K562 (cell line): ENCODE measurements at regions not wholly inside any gene's neighbourhood (a gene's known extent, or its start where the extent isn't known, plus 50 kb on each side); places are given as distances from the start of the nearest gene placed in this dataset.

Source experiments
- ATAC-seq: fragments of 200-7000 bp; cut with Tn5 transposase; 3 replicates; pipeline ENCODE4 v1.9.1; 2020; ENCODE audit warnings: moderate library complexity
- BruUV-seq: library from RNA; stranded (reverse); fragments of 400-500 nt; replicated peaks from 2 replicates; lab custom pipeline; 2021; lab: Mats Ljungman, UMichigan
- CTCF ChIA-PET: fragments of 300-600 bp; formaldehyde crosslinking; extraction: SDS; loops from one replicate; lab custom pipeline; 2021; ENCODE audit warnings: low intra/inter-chr PET ratio; lab: Yijun Ruan, JAX
- POLR2A ChIA-PET: fragments of 300-600, 350-650 bp; sonication (Branson Sonifier 250); formaldehyde crosslinking; extraction: SDS; loops from one replicate; lab custom pipeline; 2021; ENCODE audit warnings: antibody characterized with exemption, inconsistent platforms; lab: Yijun Ruan, JAX
- DNase-seq, 4 experiments: peaks; one replicate each; pipeline versions ENCODE4 v3.0.0 to v3.0.0-alpha.2; 2011 to 2018; ENCODE audit warnings: low spot score in 3 of 4, mixed read lengths in 3 of 4; ENCODE audit errors: extremely low read depth in 1 of 4
- FAIRE-seq: peaks from 2 replicates; lab custom pipeline; 2011; peaks lifted over from hg19 to GRCh38; lab: Jason Lieb, UNC
- H2AFZ ChIP-seq: 2 replicates; pipeline ENCODE4 v1.6.0; 2011; ENCODE audit warnings: low read depth, low read length, control low read depth, inconsistent platforms
- H3K27ac ChIP-seq: fragments of 200-600 bp; 3 replicates; pipeline ENCODE4 v1.8.0; 2011; ENCODE audit warnings: low read depth, mild to moderate bottlenecking, control low read depth, inconsistent platforms, low read length, moderate library complexity, mixed read lengths; ENCODE audit errors: extremely low read depth
- H3K27me3 ChIP-seq, 2 experiments: fragments of 300-600 bp in 1 of 2; 2 replicates in 1 of 2; 3 replicates in 1 of 2; pipeline versions ENCODE4 v1.6.0 to v1.8.0; 2011; ENCODE audit warnings: inconsistent platforms in 2 of 2, low read length in 2 of 2, mild to moderate bottlenecking in 1 of 2, mixed read lengths in 1 of 2, moderate library complexity in 1 of 2; ENCODE audit not compliant: control insufficient read depth in 2 of 2, insufficient read depth in 2 of 2
- H3K36me3 ChIP-seq: fragments of 300-600 bp; 3 replicates; pipeline ENCODE4 v1.8.0; 2011; ENCODE audit warnings: mild to moderate bottlenecking, low read length, inconsistent platforms; ENCODE audit not compliant: control insufficient read depth, insufficient read depth
- H3K4me1 ChIP-seq, 2 experiments: fragments of 200-600 bp in 1 of 2; replicated peaks in 1 of 2; 2 replicates in 1 of 2; 3 replicates in 1 of 2; pipeline versions ENCODE4 v1.5.1 to v1.8.0; 2011; ENCODE audit warnings: inconsistent platforms in 2 of 2, low read length in 2 of 2, mild to moderate bottlenecking in 1 of 2, mixed read lengths in 1 of 2, moderate library complexity in 1 of 2; ENCODE audit not compliant: control insufficient read depth in 2 of 2, insufficient read depth in 2 of 2
- H3K4me2 ChIP-seq: 2 replicates; pipeline ENCODE4 v1.6.1; 2011; ENCODE audit warnings: low read length, control low read depth, inconsistent platforms, mixed read lengths; ENCODE audit not compliant: insufficient read depth
- H3K4me3 ChIP-seq: fragments of 200-600 bp; sonication (generic), shearing (Covaris generic); 2 replicates; pipeline ENCODE4 v1.5.1; 2016; ENCODE audit warnings: control low read depth, inconsistent platforms
- H3K79me2 ChIP-seq: fragments of 200-600 bp; 3 replicates; pipeline ENCODE4 v1.8.0; 2011; ENCODE audit warnings: low read length, inconsistent platforms; ENCODE audit not compliant: control insufficient read depth, insufficient read depth
- H3K9ac ChIP-seq, 2 experiments: 2 replicates each; pipeline versions ENCODE4 v1.6.0 to v1.6.1; 2011; ENCODE audit warnings: low read depth in 2 of 2, low read length in 2 of 2, control low read depth in 1 of 2, inconsistent platforms in 1 of 2, mild to moderate bottlenecking in 1 of 2, mixed read lengths in 1 of 2; ENCODE audit not compliant: insufficient read depth in 1 of 2
- H3K9me1 ChIP-seq: one replicate; pipeline ENCODE4 v1.6.0; 2011; ENCODE audit warnings: inconsistent platforms, mild to moderate bottlenecking, low read length, moderate library complexity; ENCODE audit not compliant: control insufficient read depth, insufficient read depth
- H3K9me3 ChIP-seq: replicated peaks from 2 replicates; pipeline ENCODE4 v1.5.1; 2011; ENCODE audit warnings: low read depth, low read length, inconsistent platforms; ENCODE audit not compliant: control insufficient read depth, insufficient read depth
- H4K20me1 ChIP-seq: replicated peaks from 2 replicates; pipeline ENCODE4 v1.6.1; 2011; ENCODE audit warnings: low read length, inconsistent platforms, mixed read lengths; ENCODE audit not compliant: control insufficient read depth, insufficient read depth
- CCAR2 ChIP-seq: fragments of 200-400 bp; formaldehyde crosslinking; IDR thresholded peaks from 2 replicates; pipeline ENCODE4 v1.6.1; 2017; ENCODE audit warnings: mild to moderate bottlenecking, low read depth, low read length
- HIVEP1 ChIP-seq: fragments of 250-450 bp; sonication (Bioruptor Pico); IDR thresholded peaks from 2 replicates; pipeline ENCODE4 v1.4.0; 2020; ENCODE audit warnings: mild to moderate bottlenecking
- HLTF ChIP-seq: fragments of 450-650 bp; IDR thresholded peaks from 2 replicates; pipeline ENCODE4 v1.6.1; 2016
- KDM1A ChIP-seq, 2 experiments: fragments of 450-650 bp; IDR thresholded peaks; 2 replicates each; pipeline ENCODE4 v1.6.1; 2016; ENCODE audit warnings: mild to moderate bottlenecking in 2 of 2
- NFRKB ChIP-seq: fragments of 450-650 bp; IDR thresholded peaks from 2 replicates; pipeline ENCODE4 v1.6.1; 2016; ENCODE audit warnings: low read depth
- PHF20 ChIP-seq: fragments of 450-650 bp; IDR thresholded peaks from 2 replicates; pipeline ENCODE4 v1.6.1; 2018; ENCODE audit not compliant: partially characterized antibody
- POLR2AphosphoS5 ChIP-seq: IDR thresholded peaks from 2 replicates; pipeline ENCODE4 v1.6.1; 2011; ENCODE audit warnings: mild to moderate bottlenecking, low read depth, low read length, moderate library complexity; ENCODE audit not compliant: control insufficient read depth, insufficient read depth
- SMAD3 ChIP-seq: fragments of 450-650 bp; formaldehyde crosslinking; conservative IDR thresholded peaks from 2 replicates; pipeline ENCODE4 v1.4.0; 2020; ENCODE audit warnings: mild to moderate bottlenecking
- STAT6 ChIP-seq: sonication (generic); formaldehyde crosslinking; IDR thresholded peaks from 2 replicates; pipeline ENCODE4 v1.8.1; 2023; ENCODE audit warnings: mild to moderate bottlenecking, missing genetic modification reagents
- TCF3 ChIP-seq: sonication (generic); formaldehyde crosslinking; IDR thresholded peaks from 2 replicates; pipeline ENCODE4 v1.4.0; 2020; ENCODE audit warnings: mild to moderate bottlenecking, missing genetic modification reagents
- TCFL5 ChIP-seq: fragments of 250-450 bp; sonication (Bioruptor Pico); conservative IDR thresholded peaks from 2 replicates; pipeline ENCODE4 v1.6.1; 2021; ENCODE audit warnings: mild to moderate bottlenecking, moderate library complexity, matching md5 sums
- ZC3H11A ChIP-seq: IDR thresholded peaks from 2 replicates; pipeline ENCODE4 v1.6.1; 2012; ENCODE audit warnings: low read depth, low read length, improper control_type of control experiment
- ZNF277 ChIP-seq: fragments of 250-450 bp; sonication (Bioruptor Pico); IDR thresholded peaks from 2 replicates; pipeline ENCODE4 v1.8.0; 2022; ENCODE audit warnings: inconsistent platforms, mild to moderate bottlenecking, moderate library complexity, borderline replicate concordance
- ZNF282 ChIP-seq: sonication (generic); formaldehyde crosslinking; IDR thresholded peaks from 2 replicates; pipeline ENCODE4 v1.8.1; 2023; ENCODE audit warnings: missing genetic modification reagents
- ZNF518B ChIP-seq: fragments of 250-450 bp; sonication (Bioruptor Pico); IDR thresholded peaks from 2 replicates; pipeline ENCODE4 v1.5.0; 2021; ENCODE audit warnings: mild to moderate bottlenecking, moderate library complexity
- WGBS: fragments of 100-300 bp; shearing (Covaris generic); methylation state at CpG from one replicate; pipeline ENCODE4 v1.1.6; 2016; ENCODE audit warnings: low coverage, mixed read lengths; ENCODE audit not compliant: insufficient coverage; ENCODE audit errors: missing lambda C conversion rate; 5-methylcytosine and 5-hydroxymethylcytosine counted together
- in situ Hi-C: fragments of 300-500 bp; cut with MboI; formaldehyde crosslinking; loops from 4 replicates; pipeline ENCODE4 v1.15.0; 2018; ENCODE audit warnings: inconsistent platforms, mixed read lengths
- intact Hi-C: fragments of 100-400 bp; cut with micrococcal nuclease; formaldehyde crosslinking; loops from 2 replicates; pipeline ENCODE4 v1.14.2; 2022

- Histone ChIP-seq H3K4me1 (no peaks in the 10 kb centered on the region), H3K9me1 (no peaks in the 10 kb centered on the region), H3K79me2 (no peaks in the 10 kb centered on the region), H3K36me3 (no peaks in the 10 kb centered on the region), H3K9me3 (no peaks in the 10 kb centered on the region), H3K4me3 (no peak overlapping the region), H3K9ac (no peak overlapping the region), H3K27ac (no peak overlapping the region), H4K20me1 (no peaks in the 10 kb centered on the region), H3K27me3 (no peaks in the 10 kb centered on the region), H3K4me2 (no peak overlapping the region), H2AFZ (no peak overlapping the region)
- no TSS peak for BruUV-seq
- CTCF ChIA-PET, result no interaction called here
- DNase-seq, result no peak
- TF ChIP-seq KDM1A (IDR thresholded peaks at IDR 0.05), result no peak
- no peak for TF ChIP-seq ZNF518B (CRISPR knock-in tag)
- TF ChIP-seq NFRKB, result no peak
- TF ChIP-seq TCF3 (CRISPR knock-in tag), result no peak
- TF ChIP-seq CCAR2, result no peak
- TF ChIP-seq STAT6 (CRISPR knock-in tag), result no peak
- no peak for TF ChIP-seq HIVEP1 (CRISPR knock-in tag)
- TF ChIP-seq TCFL5 (CRISPR knock-in tag), result no peak
- no peak for TF ChIP-seq ZC3H11A
- no peak for TF ChIP-seq ZNF277 (CRISPR knock-in tag)
- no peak for TF ChIP-seq SMAD3 (CRISPR knock-in tag)
- TF ChIP-seq POLR2AphosphoS5, result no peak
- no peak for TF ChIP-seq HLTF
- TF ChIP-seq ZNF282 (CRISPR knock-in tag), result no peak
- TF ChIP-seq PHF20, result no peak
- ATAC-seq, result no peak
- intact Hi-C loops (no loop called here), in situ Hi-C loops (no loop called here)
- no peak for FAIRE-seq
- POLR2A ChIA-PET, result no interaction called here
- WGBS, result 0% methylated on average over 2 of the region's 4 CpGs
These were observed 652.3 kb upstream of the ANKRD30A start for GRCh38 chr10:36473122-36473521.
